Hepatocyte (in vitro differentiated cells): ENCODE measurements at regions not wholly inside any gene's neighbourhood (a gene's known extent, or its start where the extent isn't known, plus 50 kb on each side); places are given as distances from the start of the nearest gene placed in this dataset.

Experiments
- DNase-seq: peaks from one replicate; pipeline ENCODE4 v3.0.0-alpha.2; 2016; ENCODE audit warnings: low spot score
- H2AFZ ChIP-seq: fragments of 200-600 bp; sonication (generic); 2 replicates; pipeline ENCODE4 v1.6.0; 2016; ENCODE audit warnings: antibody characterized with exemption, mild to moderate bottlenecking
- H3K27ac ChIP-seq: fragments of 200-600 bp; sonication (generic); 2 replicates; pipeline ENCODE4 v1.5.1; 2016; ENCODE audit warnings: mild to moderate bottlenecking
- H3K27me3 ChIP-seq: fragments of 200-600 bp; sonication (generic); 2 replicates; pipeline ENCODE4 v1.6.1; 2016
- H3K36me3 ChIP-seq: fragments of 200-600 bp; sonication (generic); replicated peaks from 2 replicates; pipeline ENCODE4 v1.5.1; 2016; ENCODE audit warnings: low read depth; ENCODE audit not compliant: insufficient read depth
- H3K4me1 ChIP-seq: fragments of 200-600 bp; sonication (generic); 2 replicates; pipeline ENCODE4 v1.5.1; 2016; ENCODE audit warnings: mild to moderate bottlenecking, moderate library complexity; ENCODE audit not compliant: insufficient read depth
- H3K4me2 ChIP-seq: fragments of 200-600 bp; sonication (generic); 2 replicates; pipeline ENCODE4 v1.6.0; 2016
- H3K4me3 ChIP-seq: fragments of 200-600 bp; sonication (generic); 2 replicates; pipeline ENCODE4 v1.5.1; 2016; ENCODE audit warnings: mild to moderate bottlenecking
- H3K79me2 ChIP-seq: fragments of 200-600 bp; sonication (generic); 2 replicates; pipeline ENCODE4 v1.6.0; 2017; ENCODE audit warnings: mild to moderate bottlenecking
- H3K9me2 ChIP-seq: fragments of 200-600 bp; sonication (generic); replicated peaks from 2 replicates; pipeline ENCODE4 v1.6.0; 2017; ENCODE audit warnings: mild to moderate bottlenecking; ENCODE audit not compliant: insufficient read depth
- H3K9me3 ChIP-seq: fragments of 200-600 bp; sonication (generic); 2 replicates; pipeline ENCODE4 v1.5.1; 2016; ENCODE audit warnings: low read depth, mild to moderate bottlenecking
- H4K20me1 ChIP-seq: fragments of 200-600 bp; sonication (generic); 2 replicates; pipeline ENCODE4 v1.6.0; 2016; ENCODE audit warnings: mild to moderate bottlenecking; ENCODE audit not compliant: insufficient read depth, poor library complexity, severe bottlenecking
- EZH2 ChIP-seq: fragments of 200-600 bp; sonication (generic); IDR thresholded peaks from 2 replicates; pipeline ENCODE4 v1.6.1; 2016; ENCODE audit warnings: antibody characterized with exemption, mild to moderate bottlenecking, borderline replicate concordance
- EZH2phosphoT487 ChIP-seq: fragments of 200-600 bp; sonication (generic); IDR thresholded peaks from one replicate; pipeline ENCODE4 v1.6.1; 2018; ENCODE audit warnings: antibody characterized with exemption, mild to moderate bottlenecking, low read depth, moderate library complexity; ENCODE audit not compliant: unreplicated experiment, severe bottlenecking
- WGBS: methylation state at CpG from one replicate; pipeline ENCODE4 v1.1.6; 2016; ENCODE audit warnings: low lambda C conversion rate; ENCODE audit errors: missing lambda C conversion rate; 5-methylcytosine and 5-hydroxymethylcytosine counted together
- TF ChIP-seq, protein P1 (sequence below): fragments of 200-600 bp; sonication (generic); IDR thresholded peaks from 2 replicates; pipeline ENCODE4 v1.5.1; 2016; ENCODE audit warnings: antibody characterized with exemption, mild to moderate bottlenecking; ENCODE audit not compliant: poor library complexity

DNA sequence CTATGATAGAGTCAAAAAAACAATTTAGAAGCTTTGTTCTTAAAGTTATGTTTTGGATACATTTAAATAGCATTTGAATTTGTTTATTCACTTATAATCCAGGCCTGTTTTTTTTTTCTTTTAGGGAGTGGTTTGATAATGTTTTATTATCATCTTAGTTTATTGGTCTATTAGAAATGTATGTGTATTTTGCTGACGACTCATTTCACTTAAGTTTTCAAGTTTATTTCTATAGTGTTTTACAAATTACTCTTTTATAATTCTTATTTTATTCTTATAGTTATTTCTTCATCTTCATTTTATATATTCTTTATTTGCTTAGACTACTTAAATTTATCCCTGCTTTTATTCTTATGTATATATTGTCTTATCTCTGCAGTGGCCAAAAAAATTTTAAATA lies 804.5 kb downstream of the NR4A2 start:
- TF ChIP-seq, protein P1, sequence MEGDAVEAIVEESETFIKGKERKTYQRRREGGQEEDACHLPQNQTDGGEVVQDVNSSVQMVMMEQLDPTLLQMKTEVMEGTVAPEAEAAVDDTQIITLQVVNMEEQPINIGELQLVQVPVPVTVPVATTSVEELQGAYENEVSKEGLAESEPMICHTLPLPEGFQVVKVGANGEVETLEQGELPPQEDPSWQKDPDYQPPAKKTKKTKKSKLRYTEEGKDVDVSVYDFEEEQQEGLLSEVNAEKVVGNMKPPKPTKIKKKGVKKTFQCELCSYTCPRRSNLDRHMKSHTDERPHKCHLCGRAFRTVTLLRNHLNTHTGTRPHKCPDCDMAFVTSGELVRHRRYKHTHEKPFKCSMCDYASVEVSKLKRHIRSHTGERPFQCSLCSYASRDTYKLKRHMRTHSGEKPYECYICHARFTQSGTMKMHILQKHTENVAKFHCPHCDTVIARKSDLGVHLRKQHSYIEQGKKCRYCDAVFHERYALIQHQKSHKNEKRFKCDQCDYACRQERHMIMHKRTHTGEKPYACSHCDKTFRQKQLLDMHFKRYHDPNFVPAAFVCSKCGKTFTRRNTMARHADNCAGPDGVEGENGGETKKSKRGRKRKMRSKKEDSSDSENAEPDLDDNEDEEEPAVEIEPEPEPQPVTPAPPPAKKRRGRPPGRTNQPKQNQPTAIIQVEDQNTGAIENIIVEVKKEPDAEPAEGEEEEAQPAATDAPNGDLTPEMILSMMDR, result no peak
- no peak for TF ChIP-seq EZH2phosphoT487
- no peak for TF ChIP-seq EZH2
- no peak for DNase-seq
- Histone ChIP-seq H3K9me3 (no peaks in the 10 kb centered on the region), H3K79me2 (no peaks in the 10 kb centered on the region), H4K20me1 (no peaks in the 10 kb centered on the region), H3K4me3 (no peak overlapping the region), H3K27me3 (no peaks in the 10 kb centered on the region), H3K36me3 (no peaks in the 10 kb centered on the region), H3K4me2 (no peak overlapping the region), H3K9me2 (no peaks in the 10 kb centered on the region), H3K4me1 (no peaks in the 10 kb centered on the region), H3K27ac (no peak overlapping the region), H2AFZ (no peak overlapping the region)
- WGBS, result 94% methylated on average over 1 of the region's 1 CpG

DNA sequence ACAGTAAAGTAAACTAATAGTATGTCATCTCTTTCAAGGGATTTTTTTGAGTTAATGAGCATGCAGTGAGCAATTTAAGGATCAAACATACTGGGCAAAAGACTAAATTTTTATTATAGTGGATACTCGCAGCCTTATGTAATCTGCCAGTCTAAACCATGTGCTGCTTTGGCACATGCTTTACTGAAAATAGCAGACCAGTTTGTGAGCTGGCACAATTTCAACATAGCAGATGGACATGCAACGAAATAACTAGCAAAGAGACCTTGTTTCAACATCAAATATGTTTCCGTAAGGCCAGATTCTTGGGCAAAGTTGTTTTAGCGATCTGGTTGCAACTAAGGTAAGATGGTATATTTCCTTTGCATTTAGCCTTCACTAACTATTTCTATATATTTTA lies 807.3 kb downstream of the NR4A2 start:
- no peaks in the 10 kb centered on the region for H3K79me2 ChIP-seq
- H3K27ac ChIP-seq, result no peak overlapping the region
- no peaks in the 10 kb centered on the region for H3K36me3 ChIP-seq
- no peak for TF ChIP-seq EZH2phosphoT487
- no peak for TF ChIP-seq EZH2
- TF ChIP-seq, protein P1, result no peak
- H2AFZ ChIP-seq, result no peak overlapping the region
- no peaks in the 10 kb centered on the region for H3K27me3 ChIP-seq
- DNase-seq, result no peak
- H3K4me3 ChIP-seq, result no peak overlapping the region
- no peaks in the 10 kb centered on the region for H3K9me3 ChIP-seq
- no peak overlapping the region for H3K4me2 ChIP-seq
- no peaks in the 10 kb centered on the region for H3K4me1 ChIP-seq
- no peaks in the 10 kb centered on the region for H3K9me2 ChIP-seq
- WGBS, result 83% methylated on average over 4 of the region's 4 CpGs
- no peaks in the 10 kb centered on the region for H4K20me1 ChIP-seq

DNA sequence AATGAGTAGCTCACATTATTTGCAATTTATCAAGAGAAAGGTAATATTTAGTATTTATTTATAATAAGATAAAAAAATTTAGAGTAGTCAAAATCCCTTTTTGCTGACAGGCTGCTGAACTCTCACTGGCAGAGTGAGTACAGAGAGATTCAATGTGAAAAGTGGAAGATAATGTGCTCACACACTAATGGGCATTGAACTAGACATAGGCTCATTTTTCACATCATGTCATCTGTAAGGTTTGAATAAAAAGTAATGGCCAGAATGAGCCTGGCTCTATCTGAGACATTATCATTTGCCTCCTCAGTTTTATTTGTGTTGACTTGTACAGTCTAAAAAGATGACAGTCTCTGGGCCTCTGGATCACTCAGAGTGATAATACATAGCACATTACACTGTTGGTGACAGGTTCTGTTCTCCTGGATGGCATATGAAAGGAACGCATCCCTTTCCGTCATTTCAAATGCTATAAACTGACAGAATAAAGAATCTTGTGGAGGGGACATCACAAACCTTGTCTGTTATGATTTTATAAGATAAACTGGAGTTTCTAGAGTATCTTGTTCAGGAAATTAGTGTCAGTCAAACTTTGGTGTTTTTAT lies 812.9 kb downstream of the NR4A2 start:
- no peak for TF ChIP-seq EZH2phosphoT487
- TF ChIP-seq EZH2, result no peak
- TF ChIP-seq, protein P1, result no peak
- Histone ChIP-seq H3K27me3 (no peaks in the 10 kb centered on the region), H2AFZ (no peak overlapping the region), H3K4me1 (no peaks in the 10 kb centered on the region), H3K9me2 (no peaks in the 10 kb centered on the region), H4K20me1 (no peaks in the 10 kb centered on the region), H3K4me2 (no peak overlapping the region), H3K4me3 (no peak overlapping the region), H3K36me3 (no peaks in the 10 kb centered on the region), H3K9me3 (no peaks in the 10 kb centered on the region), H3K79me2 (no peaks in the 10 kb centered on the region), H3K27ac (no peak overlapping the region)
- no peak for DNase-seq
- 96% methylated on average over 2 of the region's 2 CpGs for WGBS
